H1 (cell line): ENCODE measurements at regions not wholly inside any gene's neighbourhood (a gene's known extent, or its start where the extent isn't known, plus 50 kb on each side); places are given as distances from the start of the nearest gene placed in this dataset.

Experiments used
- CTCF ChIA-PET: fragments of 300-600 bp; sonication (Branson Sonifier 250); formaldehyde crosslinking; loops from one replicate; lab custom pipeline; 2021; ENCODE audit not compliant: partially characterized antibody; lab: Charles Lee
- POLR2A ChIA-PET: fragments of 300-600 bp; sonication (Branson Sonifier 250); formaldehyde crosslinking; loops from one replicate; lab custom pipeline; 2021; ENCODE audit warnings: inconsistent platforms; ENCODE audit not compliant: partially characterized antibody; lab: Charles Lee
- DNase-seq, 2 experiments: peaks; one replicate each; pipeline versions ENCODE4 v3.0.0 to v3.0.0-alpha.2; 2010 to 2022; ENCODE audit warnings: low spot score in 2 of 2, low read depth in 1 of 2, mixed read lengths in 1 of 2
- FAIRE-seq: peaks from 2 replicates; lab custom pipeline; 2011; peaks lifted over from hg19 to GRCh38; lab: Jason Lieb, UNC
- H2AFZ ChIP-seq: 2 replicates; pipeline ENCODE4 v1.8.1; 2012; ENCODE audit warnings: low read length, inconsistent platforms
- H2AK5ac ChIP-seq: 2 replicates; pipeline ENCODE4 v1.6.1; 2013; ENCODE audit warnings: low read depth, low read length
- H2BK120ac ChIP-seq: replicated peaks from 2 replicates; pipeline ENCODE3; 2013; ENCODE audit warnings: low read depth, low read length, inconsistent platforms
- H2BK12ac ChIP-seq: 2 replicates; pipeline ENCODE4 v1.6.1; 2013; ENCODE audit warnings: low read depth, low read length
- H2BK15ac ChIP-seq: 2 replicates; pipeline ENCODE4 v1.6.1; 2013; ENCODE audit warnings: low read length
- H2BK20ac ChIP-seq: 2 replicates; pipeline ENCODE4 v1.6.1; 2013; ENCODE audit warnings: low read length
- H2BK5ac ChIP-seq: 2 replicates; pipeline ENCODE4 v1.6.1; 2013; ENCODE audit warnings: low read depth, low read length
- H3K14ac ChIP-seq: 2 replicates; pipeline ENCODE4 v1.6.1; 2013; ENCODE audit warnings: inconsistent platforms; ENCODE audit not compliant: insufficient read length
- H3K18ac ChIP-seq: 2 replicates; pipeline ENCODE4 v1.6.1; 2013; ENCODE audit warnings: low read length; ENCODE audit errors: extremely low read depth
- H3K23ac ChIP-seq: 2 replicates; pipeline ENCODE4 v1.6.1; 2013; ENCODE audit warnings: inconsistent platforms; ENCODE audit not compliant: insufficient read length
- H3K23me2 ChIP-seq: 2 replicates; pipeline ENCODE4 v1.6.1; 2013; ENCODE audit warnings: low read depth, low read length
- H3K27ac ChIP-seq: 2 replicates; pipeline ENCODE4 v1.6.1; 2011; ENCODE audit warnings: low read depth, low read length, inconsistent platforms
- H3K27me3 ChIP-seq, 4 experiments: replicated peaks in 1 of 4; 1 replicate in 1 of 4; 2 replicates in 3 of 4; pipeline versions ENCODE4 v1.6.1 to v1.8.1; 2011 to 2013; ENCODE audit warnings: low read length in 3 of 4, mild to moderate bottlenecking in 3 of 4, inconsistent platforms in 2 of 4, mixed read lengths in 2 of 4, moderate library complexity in 1 of 4; ENCODE audit not compliant: control insufficient read depth in 3 of 4, insufficient read depth in 3 of 4; ENCODE audit errors: extremely low read depth in 1 of 4
- H3K36me3 ChIP-seq, 4 experiments: 2 replicates each; pipeline versions ENCODE4 v1.6.1 to v1.8.1; 2011 to 2013; ENCODE audit warnings: mild to moderate bottlenecking in 4 of 4, low read length in 3 of 4, moderate library complexity in 2 of 4, control low read depth in 1 of 4, inconsistent platforms in 1 of 4; ENCODE audit not compliant: insufficient read depth in 4 of 4, control insufficient read depth in 2 of 4
- H3K4ac ChIP-seq: replicated peaks from 2 replicates; pipeline ENCODE3; 2013; ENCODE audit warnings: low read length, low read depth, mixed read lengths, inconsistent platforms; ENCODE audit not compliant: insufficient read length
- H3K4me1 ChIP-seq, 4 experiments: replicated peaks in 1 of 4; 1 replicate in 1 of 4; 2 replicates in 3 of 4; pipeline versions ENCODE4 v1.6.1 to v1.8.1; 2011 to 2013; ENCODE audit warnings: low read length in 3 of 4, inconsistent platforms in 2 of 4, mixed read lengths in 1 of 4; ENCODE audit not compliant: insufficient read depth in 4 of 4, control insufficient read depth in 3 of 4
- H3K4me2 ChIP-seq, 2 experiments: 2 replicates each; pipeline versions ENCODE4 v1.6.1 to v1.8.1; 2011 to 2013; ENCODE audit warnings: low read depth in 2 of 2, low read length in 2 of 2, control low read depth in 1 of 2, inconsistent platforms in 1 of 2, mild to moderate bottlenecking in 1 of 2; ENCODE audit not compliant: insufficient read depth in 1 of 2
- H3K4me3 ChIP-seq, 4 experiments: fragments of 200-600, 300-600 bp in 1 of 4; sonication (generic), shearing (Covaris generic), sonication (Bioruptor Twin) in 1 of 4; 2 replicates each; pipeline versions ENCODE4 v1.5.1 to v1.8.1; 2011 to 2016; ENCODE audit warnings: low read length in 4 of 4, low read depth in 3 of 4, control low read depth in 2 of 4, inconsistent platforms in 2 of 4, mild to moderate bottlenecking in 2 of 4, mixed read lengths in 1 of 4, moderate library complexity in 1 of 4; ENCODE audit not compliant: insufficient read depth in 2 of 4; ENCODE audit errors: extremely low read depth in 1 of 4
- H3K56ac ChIP-seq: replicated peaks from 2 replicates; pipeline ENCODE3; 2013; ENCODE audit warnings: low read depth, mild to moderate bottlenecking, mixed read lengths, low read length, inconsistent platforms; ENCODE audit not compliant: insufficient read length
- H3K79me1 ChIP-seq: 2 replicates; pipeline ENCODE4 v1.6.1; 2013; ENCODE audit warnings: low read depth, low read length, control low read depth
- H3K79me2 ChIP-seq, 2 experiments: 2 replicates each; pipeline versions ENCODE4 v1.6.1 to v1.8.1; 2012 to 2013; ENCODE audit warnings: low read length in 2 of 2, mild to moderate bottlenecking in 2 of 2, inconsistent platforms in 1 of 2; ENCODE audit not compliant: insufficient read depth in 2 of 2, control insufficient read depth in 1 of 2
- H3K9ac ChIP-seq, 4 experiments: replicated peaks in 1 of 4; 1 replicate in 1 of 4; 2 replicates in 3 of 4; pipeline versions ENCODE4 v1.6.1 to v1.8.1; 2011 to 2013; ENCODE audit warnings: low read depth in 3 of 4, low read length in 3 of 4, control low read depth in 2 of 4, mild to moderate bottlenecking in 2 of 4, moderate library complexity in 2 of 4, inconsistent platforms in 1 of 4; ENCODE audit errors: extremely low read depth in 1 of 4
- H3K9me3 ChIP-seq, 2 experiments: 2 replicates each; pipeline versions ENCODE4 v1.6.1 to v1.8.1; 2012 to 2013; ENCODE audit warnings: mild to moderate bottlenecking in 2 of 2, moderate library complexity in 2 of 2, control low read depth in 1 of 2, inconsistent platforms in 1 of 2, low read depth in 1 of 2, low read length in 1 of 2, mixed read lengths in 1 of 2; ENCODE audit not compliant: insufficient read depth in 2 of 2
- H4K20me1 ChIP-seq, 2 experiments: replicated peaks in 1 of 2; 2 replicates each; pipeline versions ENCODE3 to v1.8.1; 2011 to 2013; ENCODE audit warnings: inconsistent platforms in 2 of 2, low read length in 2 of 2, mild to moderate bottlenecking in 1 of 2; ENCODE audit not compliant: insufficient read depth in 2 of 2, control insufficient read depth in 1 of 2
- H4K5ac ChIP-seq: 2 replicates; pipeline ENCODE4 v1.6.1; 2013; ENCODE audit warnings: low read length, low read depth, mixed read lengths, inconsistent platforms; ENCODE audit not compliant: insufficient read length
- H4K8ac ChIP-seq: 2 replicates; pipeline ENCODE4 v1.8.0; 2013; ENCODE audit warnings: mild to moderate bottlenecking, moderate library complexity, low read length, inconsistent platforms; ENCODE audit not compliant: insufficient read depth; ENCODE audit errors: extremely low read depth
- H4K91ac ChIP-seq: replicated peaks from 2 replicates; pipeline ENCODE3; 2013; ENCODE audit warnings: low read length, mixed read lengths, inconsistent platforms; ENCODE audit not compliant: insufficient read length
- NANOG ChIP-seq: IDR thresholded peaks from 2 replicates; pipeline ENCODE4 v1.6.1; 2011; ENCODE audit warnings: low read length, low read depth, mild to moderate bottlenecking, inconsistent platforms; ENCODE audit not compliant: insufficient read depth, poor library complexity, severe bottlenecking
- RAD21 ChIP-seq, 2 experiments: IDR thresholded peaks in 1 of 2; conservative IDR thresholded peaks in 1 of 2; 2 replicates each; pipeline ENCODE4 v1.6.1; 2011; ENCODE audit warnings: low read depth in 2 of 2, low read length in 2 of 2, improper control_type of control experiment in 1 of 2, inconsistent platforms in 1 of 2, mild to moderate bottlenecking in 1 of 2, moderate library complexity in 1 of 2
- RXRA ChIP-seq: IDR thresholded peaks from 2 replicates; pipeline ENCODE4 v1.6.1; 2011; ENCODE audit warnings: low read depth, mild to moderate bottlenecking, low read length, moderate library complexity; ENCODE audit not compliant: insufficient read depth
- WGBS, 2 experiments: shearing (Covaris generic) in 1 of 2; methylation state at CpG; one replicate each; pipeline versions ENCODE4 v1.1.6 to v1.1.7; 2013 to 2015; ENCODE audit warnings: low lambda C conversion rate in 2 of 2, mixed read lengths in 2 of 2, inconsistent platforms in 1 of 2, low coverage in 1 of 2, missing lambda C conversion rate in 1 of 2; ENCODE audit not compliant: insufficient replicate concordance in 2 of 2, insufficient coverage in 1 of 2, insufficient read length in 1 of 2; ENCODE audit errors: extremely low coverage in 1 of 2, missing lambda C conversion rate in 1 of 2; 5-methylcytosine and 5-hydroxymethylcytosine counted together
- TF ChIP-seq, protein P1 (sequence below), 3 experiments: IDR thresholded peaks; 1 replicate in 2 of 3; 2 replicates in 1 of 3; pipeline versions ENCODE4 v1.5.1 to v1.6.1; 2011; ENCODE audit warnings: low read length in 3 of 3, mild to moderate bottlenecking in 3 of 3, inconsistent platforms in 2 of 3, low read depth in 1 of 3, moderate library complexity in 1 of 3; ENCODE audit not compliant: insufficient read depth in 1 of 3; ENCODE audit errors: control extremely low read depth in 1 of 3

DNA sequence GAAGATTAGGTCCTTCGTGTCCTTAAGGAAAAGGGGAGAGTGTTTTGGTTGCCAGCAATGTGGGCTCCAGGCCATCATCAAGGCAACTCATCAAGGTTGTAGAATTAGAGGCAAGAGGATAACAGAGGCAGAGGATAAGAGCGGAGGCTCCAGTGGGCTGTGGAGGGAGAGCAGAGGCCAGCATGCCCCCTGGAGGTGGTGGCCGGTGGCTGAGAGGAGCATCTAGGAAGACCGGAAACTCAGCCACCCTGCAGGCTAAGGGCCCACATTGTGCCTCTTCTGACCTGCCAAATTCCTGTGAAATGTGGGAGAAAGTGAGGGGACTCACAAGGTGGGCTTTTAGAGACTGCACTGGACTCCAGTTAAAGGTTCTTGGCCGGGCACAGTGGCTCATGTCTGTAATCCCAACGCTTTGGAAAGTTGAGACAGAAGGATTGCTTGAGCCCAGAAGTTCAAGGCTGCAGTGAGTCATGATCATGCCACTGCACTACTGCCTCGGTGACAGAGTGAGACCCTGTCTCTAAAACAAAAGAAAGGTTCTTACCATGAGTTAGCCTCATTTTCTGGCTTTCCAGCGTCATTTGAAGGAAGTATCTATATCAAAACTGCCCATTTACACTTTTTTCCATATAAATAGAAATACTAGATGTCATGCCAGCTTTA lies 62.7 kb upstream of the ADORA2B start:
- peak overlapping the region; percentile 49; the same call in 1 of the 2 replicates for H2AFZ ChIP-seq
- DNase-seq (peak in 1 of 2 experiments; percentile 61), FAIRE-seq (no peak)
- H3K4me3 ChIP-seq: no peak overlapping the region
- no peaks in the 10 kb centered on the region for H3K36me3 ChIP-seq
- H2AK5ac ChIP-seq: no peak overlapping the region
- TF ChIP-seq RAD21 (IDR thresholded peaks at IDR 0.05 in 1 of 2, conservative IDR thresholded peaks at IDR 0.05 in 1 of 2; ENCODE audit: low read depth in 2 of 2, low read length in 2 of 2) (peak; percentile 39 to 60; a peak in 3 of 4 replicates), NANOG (no peak), RXRA (no peak)
- TF ChIP-seq, protein P1, sequence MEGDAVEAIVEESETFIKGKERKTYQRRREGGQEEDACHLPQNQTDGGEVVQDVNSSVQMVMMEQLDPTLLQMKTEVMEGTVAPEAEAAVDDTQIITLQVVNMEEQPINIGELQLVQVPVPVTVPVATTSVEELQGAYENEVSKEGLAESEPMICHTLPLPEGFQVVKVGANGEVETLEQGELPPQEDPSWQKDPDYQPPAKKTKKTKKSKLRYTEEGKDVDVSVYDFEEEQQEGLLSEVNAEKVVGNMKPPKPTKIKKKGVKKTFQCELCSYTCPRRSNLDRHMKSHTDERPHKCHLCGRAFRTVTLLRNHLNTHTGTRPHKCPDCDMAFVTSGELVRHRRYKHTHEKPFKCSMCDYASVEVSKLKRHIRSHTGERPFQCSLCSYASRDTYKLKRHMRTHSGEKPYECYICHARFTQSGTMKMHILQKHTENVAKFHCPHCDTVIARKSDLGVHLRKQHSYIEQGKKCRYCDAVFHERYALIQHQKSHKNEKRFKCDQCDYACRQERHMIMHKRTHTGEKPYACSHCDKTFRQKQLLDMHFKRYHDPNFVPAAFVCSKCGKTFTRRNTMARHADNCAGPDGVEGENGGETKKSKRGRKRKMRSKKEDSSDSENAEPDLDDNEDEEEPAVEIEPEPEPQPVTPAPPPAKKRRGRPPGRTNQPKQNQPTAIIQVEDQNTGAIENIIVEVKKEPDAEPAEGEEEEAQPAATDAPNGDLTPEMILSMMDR (IDR thresholded peaks at IDR 0.05; ENCODE audit: control extremely low read depth in 1 of 3, insufficient read depth in 1 of 3, low read depth in 1 of 3, low read length in 3 of 3): peak; percentile 63 to 71 (median 70)
- no peaks in the 10 kb centered on the region for H4K20me1 ChIP-seq
- no peak overlapping the region for H4K5ac ChIP-seq
- no peak overlapping the region for H3K27ac ChIP-seq
- H3K14ac ChIP-seq: no peak overlapping the region
- H3K9ac ChIP-seq: no peak overlapping the region
- no peak overlapping the region for H4K8ac ChIP-seq
- no peak overlapping the region for H3K56ac ChIP-seq
- WGBS, 2 experiments: 86% methylated on average over 8 of the region's 8 CpGs; no CpG with 5 or more reads in 1 of the 2 experiments
- H3K27me3 ChIP-seq: no peaks in the 10 kb centered on the region
- H3K4me2 ChIP-seq: no peak overlapping the region
- no peak overlapping the region for H4K91ac ChIP-seq
- H3K4ac ChIP-seq: no peak overlapping the region
- H3K18ac ChIP-seq: peak overlapping the region; percentile 24; the same call in 1 of the 2 replicates
- no peaks in the 10 kb centered on the region for H3K9me3 ChIP-seq
- no peak overlapping the region for H2BK20ac ChIP-seq
- H3K4me1 ChIP-seq: no peaks in the 10 kb centered on the region
- no peaks in the 10 kb centered on the region for H3K23me2 ChIP-seq
- H2BK15ac ChIP-seq: no peak overlapping the region
- POLR2A ChIA-PET: no interaction called here
- no peak overlapping the region for H3K23ac ChIP-seq
- no peak overlapping the region for H2BK120ac ChIP-seq
- H2BK5ac ChIP-seq: no peak overlapping the region
- H3K79me1 ChIP-seq: no peaks in the 10 kb centered on the region
- CTCF ChIA-PET: interaction anchor here (0.9 to 2.5 kb wide), 5 partner anchors 10 to 88 kb away, joined by 3 to 13 read pairs (median 5); no protein-coding TSS in a partner anchor
- H2BK12ac ChIP-seq: no peak overlapping the region
- no peaks in the 10 kb centered on the region for H3K79me2 ChIP-seq
